HCT116 (cell line): ENCODE measurements at regions not wholly inside any gene's neighbourhood (a gene's known extent, or its start where the extent isn't known, plus 50 kb on each side); places are given as distances from the start of the nearest gene placed in this dataset.

Experiments used
- CEBPB ChIP-seq: IDR thresholded peaks from 2 replicates; pipeline ENCODE4 v1.6.1; 2012; ENCODE audit warnings: low read depth
- ELF1 ChIP-seq: IDR thresholded peaks from 2 replicates; pipeline ENCODE4 v1.6.1; 2012; ENCODE audit warnings: low read depth, borderline replicate concordance
- EZH2 ChIP-seq: fragments of 200-600 bp; sonication (generic); IDR thresholded peaks from 2 replicates; pipeline ENCODE4 v1.6.1; 2017; ENCODE audit warnings: antibody characterized with exemption, mixed run types
- POLR2A ChIP-seq: IDR thresholded peaks from 2 replicates; pipeline ENCODE4 v1.7.0; 2011; ENCODE audit warnings: borderline replicate concordance; ENCODE audit not compliant: insufficient read depth, insufficient read length; ENCODE audit errors: extremely low read depth
- POLR2AphosphoS5 ChIP-seq: IDR thresholded peaks from 2 replicates; pipeline ENCODE4 v1.6.1; 2011; ENCODE audit warnings: mild to moderate bottlenecking, low read depth, low read length, moderate library complexity
- RAD21 ChIP-seq: IDR thresholded peaks from 2 replicates; pipeline ENCODE4 v1.6.1; 2012; ENCODE audit warnings: low read depth, mild to moderate bottlenecking
- SP1 ChIP-seq: IDR thresholded peaks from 2 replicates; pipeline ENCODE4 v1.6.1; 2012; ENCODE audit warnings: low read depth
- YY1 ChIP-seq: IDR thresholded peaks from 2 replicates; pipeline ENCODE4 v1.6.1; 2011; ENCODE audit warnings: low read length, low read depth, moderate library complexity, mild to moderate bottlenecking; ENCODE audit not compliant: insufficient replicate concordance; ENCODE audit errors: extremely low read depth
- ZFX ChIP-seq: fragments of 450-650 bp; IDR thresholded peaks from 2 replicates; pipeline ENCODE4 v1.6.1; 2017
- ZNF274 ChIP-seq: fragments of 200-500 bp; sonication (Bioruptor generic); IDR thresholded peaks from 2 replicates; pipeline ENCODE4 v1.6.1; 2014; ENCODE audit warnings: mild to moderate bottlenecking, low read depth, low read length, inconsistent platforms
- TF ChIP-seq, protein P1 (sequence below), 3 experiments: fragments of 200-600 bp in 1 of 3; sonication (generic) in 1 of 3; IDR thresholded peaks in 2 of 3; conservative IDR thresholded peaks in 1 of 3; 2 replicates each; pipeline ENCODE4 v1.5.1; 2012 to 2017; ENCODE audit warnings: low read depth in 2 of 3, low read length in 2 of 3, antibody characterized with exemption in 1 of 3, borderline replicate concordance in 1 of 3, control low read depth in 1 of 3, mild to moderate bottlenecking in 1 of 3, mixed read lengths in 1 of 3, mixed run types in 1 of 3, moderate library complexity in 1 of 3; ENCODE audit not compliant: insufficient read depth in 1 of 3
- TF ChIP-seq, protein P2 (sequence below): IDR thresholded peaks from 2 replicates; pipeline ENCODE4 v1.6.1; 2012

DNA sequence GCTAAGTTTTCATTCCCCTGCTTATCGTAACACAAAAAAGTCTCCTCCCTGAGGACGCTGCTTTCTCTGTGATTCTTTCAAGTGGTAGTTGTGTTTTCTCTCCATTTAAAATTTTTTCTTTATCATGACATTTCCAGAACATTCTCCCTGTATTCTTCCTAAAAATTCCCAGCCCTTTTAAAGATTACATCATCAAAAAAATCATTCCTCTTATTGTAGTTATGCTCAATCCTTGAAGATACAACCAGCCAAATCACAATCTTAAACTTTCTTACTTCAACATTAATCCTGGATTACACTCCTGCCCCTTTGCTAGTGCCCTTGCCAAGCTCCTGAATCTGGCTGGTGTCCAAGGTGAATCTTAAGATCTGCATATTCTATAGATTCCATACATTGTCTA is 163.7 kb upstream of the CBLB start:
- TF ChIP-seq POLR2AphosphoS5 (no peak), POLR2A (no peak), CEBPB (no peak), ZFX (no peak), YY1 (no peak), EZH2 (no peak), ZNF274 (no peak), RAD21 (no peak), SP1 (no peak), ELF1 (no peak)
- TF ChIP-seq, protein P1, sequence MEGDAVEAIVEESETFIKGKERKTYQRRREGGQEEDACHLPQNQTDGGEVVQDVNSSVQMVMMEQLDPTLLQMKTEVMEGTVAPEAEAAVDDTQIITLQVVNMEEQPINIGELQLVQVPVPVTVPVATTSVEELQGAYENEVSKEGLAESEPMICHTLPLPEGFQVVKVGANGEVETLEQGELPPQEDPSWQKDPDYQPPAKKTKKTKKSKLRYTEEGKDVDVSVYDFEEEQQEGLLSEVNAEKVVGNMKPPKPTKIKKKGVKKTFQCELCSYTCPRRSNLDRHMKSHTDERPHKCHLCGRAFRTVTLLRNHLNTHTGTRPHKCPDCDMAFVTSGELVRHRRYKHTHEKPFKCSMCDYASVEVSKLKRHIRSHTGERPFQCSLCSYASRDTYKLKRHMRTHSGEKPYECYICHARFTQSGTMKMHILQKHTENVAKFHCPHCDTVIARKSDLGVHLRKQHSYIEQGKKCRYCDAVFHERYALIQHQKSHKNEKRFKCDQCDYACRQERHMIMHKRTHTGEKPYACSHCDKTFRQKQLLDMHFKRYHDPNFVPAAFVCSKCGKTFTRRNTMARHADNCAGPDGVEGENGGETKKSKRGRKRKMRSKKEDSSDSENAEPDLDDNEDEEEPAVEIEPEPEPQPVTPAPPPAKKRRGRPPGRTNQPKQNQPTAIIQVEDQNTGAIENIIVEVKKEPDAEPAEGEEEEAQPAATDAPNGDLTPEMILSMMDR (IDR thresholded peaks at IDR 0.05 in 2 of 3, conservative IDR thresholded peaks at IDR 0.05 in 1 of 3; ENCODE audit: borderline replicate concordance in 1 of 3, insufficient read depth in 1 of 3, low read depth in 2 of 3, low read length in 2 of 3) = no peak
- TF ChIP-seq, protein P2, sequence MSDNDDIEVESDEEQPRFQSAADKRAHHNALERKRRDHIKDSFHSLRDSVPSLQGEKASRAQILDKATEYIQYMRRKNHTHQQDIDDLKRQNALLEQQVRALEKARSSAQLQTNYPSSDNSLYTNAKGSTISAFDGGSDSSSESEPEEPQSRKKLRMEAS = no peak
